Lower leg skin (tissue), 3 donors: ENCODE measurements at regions not wholly inside any gene's neighbourhood (a gene's known extent, or its start where the extent isn't known, plus 50 kb on each side); places are given as distances from the start of the nearest gene placed in this dataset.

ENCODE experiments used
- POLR2A ChIP-seq, 2 donors: fragments of 450-650 bp; IDR thresholded peaks; one replicate each; pipeline ENCODE4 v1.6.1; 2016 to 2017; ENCODE audit warnings: antibody characterized with exemption in 2 of 2, mild to moderate bottlenecking in 1 of 2, moderate library complexity in 1 of 2
- TF ChIP-seq, protein P1 (sequence below), 3 donors: fragments of 450-650 bp; IDR thresholded peaks; one replicate each; pipeline ENCODE4 v1.5.1; 2016; ENCODE audit warnings: antibody characterized with exemption in 3 of 3, mild to moderate bottlenecking in 3 of 3, moderate library complexity in 2 of 3

DNA sequence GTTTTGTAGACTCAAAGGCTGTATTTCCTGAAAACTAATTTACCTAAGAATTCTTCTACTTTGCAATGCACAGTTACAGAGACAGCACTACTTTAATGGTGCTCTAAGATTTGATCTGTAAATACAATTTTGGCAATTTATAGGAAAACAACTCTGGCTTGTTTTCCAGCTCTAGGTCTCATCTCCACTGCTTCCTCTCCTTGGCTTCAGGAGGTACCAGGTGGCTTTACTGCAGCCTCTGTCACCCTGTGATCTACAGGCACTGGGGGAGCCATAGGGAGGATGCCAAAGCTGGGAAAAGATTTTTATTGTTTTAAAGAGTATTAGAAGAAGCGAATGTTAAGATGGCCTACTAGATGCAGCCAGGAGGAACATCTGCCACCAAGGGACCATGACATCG lies 1563.6 kb downstream of the OLFM4 start:
- no peak for TF ChIP-seq POLR2A (IDR thresholded peaks at IDR 0.05)
- TF ChIP-seq, protein P1, sequence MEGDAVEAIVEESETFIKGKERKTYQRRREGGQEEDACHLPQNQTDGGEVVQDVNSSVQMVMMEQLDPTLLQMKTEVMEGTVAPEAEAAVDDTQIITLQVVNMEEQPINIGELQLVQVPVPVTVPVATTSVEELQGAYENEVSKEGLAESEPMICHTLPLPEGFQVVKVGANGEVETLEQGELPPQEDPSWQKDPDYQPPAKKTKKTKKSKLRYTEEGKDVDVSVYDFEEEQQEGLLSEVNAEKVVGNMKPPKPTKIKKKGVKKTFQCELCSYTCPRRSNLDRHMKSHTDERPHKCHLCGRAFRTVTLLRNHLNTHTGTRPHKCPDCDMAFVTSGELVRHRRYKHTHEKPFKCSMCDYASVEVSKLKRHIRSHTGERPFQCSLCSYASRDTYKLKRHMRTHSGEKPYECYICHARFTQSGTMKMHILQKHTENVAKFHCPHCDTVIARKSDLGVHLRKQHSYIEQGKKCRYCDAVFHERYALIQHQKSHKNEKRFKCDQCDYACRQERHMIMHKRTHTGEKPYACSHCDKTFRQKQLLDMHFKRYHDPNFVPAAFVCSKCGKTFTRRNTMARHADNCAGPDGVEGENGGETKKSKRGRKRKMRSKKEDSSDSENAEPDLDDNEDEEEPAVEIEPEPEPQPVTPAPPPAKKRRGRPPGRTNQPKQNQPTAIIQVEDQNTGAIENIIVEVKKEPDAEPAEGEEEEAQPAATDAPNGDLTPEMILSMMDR (IDR thresholded peaks at IDR 0.05): no peak
